MCF 10A (cell line): ENCODE measurements at regions not wholly inside any gene's neighbourhood (a gene's known extent, or its start where the extent isn't known, plus 50 kb on each side); places are given as distances from the start of the nearest gene placed in this dataset.

Experiments used
- BruUV-seq: library from RNA; stranded (reverse); fragments of 400-500 nt; replicated peaks from 2 replicates; lab custom pipeline; 2021; lab: Mats Ljungman, UMichigan
- CTCF ChIA-PET: fragments of 300-600 bp; sonication (Branson Sonifier 250); formaldehyde crosslinking; extraction: SDS; loops from one replicate; lab custom pipeline; 2021; ENCODE audit warnings: antibody characterized with exemption, inconsistent platforms; lab: Yijun Ruan, JAX
- POLR2A ChIA-PET: fragments of 300-600, 350-650 bp; sonication (Branson Sonifier 250); formaldehyde crosslinking; extraction: SDS; loops from one replicate; lab custom pipeline; 2020; ENCODE audit warnings: antibody characterized with exemption, inconsistent platforms; lab: Yijun Ruan, JAX
- DNase-seq: peaks from one replicate; pipeline ENCODE4 v3.0.0-alpha.2; 2018; ENCODE audit not compliant: unreplicated experiment
- H3K27ac Mint-ChIP-seq: one replicate; pipeline ENCODE4 v1.8.0; 2022; ENCODE audit warnings: mild to moderate bottlenecking, low read depth, mixed read lengths; ENCODE audit not compliant: unreplicated experiment
- H3K27me3 Mint-ChIP-seq: one replicate; pipeline ENCODE4 v1.8.0; 2022; ENCODE audit warnings: mixed read lengths; ENCODE audit not compliant: insufficient read depth, unreplicated experiment
- H3K36me3 Mint-ChIP-seq: one replicate; pipeline ENCODE4 v1.8.0; 2022; ENCODE audit warnings: mild to moderate bottlenecking, moderate library complexity, mixed read lengths; ENCODE audit not compliant: insufficient read depth, unreplicated experiment
- H3K4me1 Mint-ChIP-seq: one replicate; pipeline ENCODE4 v1.8.0; 2022; ENCODE audit warnings: mixed read lengths; ENCODE audit not compliant: insufficient read depth, unreplicated experiment
- H3K4me3 Mint-ChIP-seq: one replicate; pipeline ENCODE4 v1.8.0; 2022; ENCODE audit warnings: mild to moderate bottlenecking, moderate library complexity, mixed read lengths; ENCODE audit not compliant: unreplicated experiment
- H3K9me3 Mint-ChIP-seq: one replicate; pipeline ENCODE4 v1.8.0; 2022; ENCODE audit warnings: mixed read lengths; ENCODE audit not compliant: unreplicated experiment
- intact Hi-C: fragments of 100-400 bp; cut with micrococcal nuclease; formaldehyde crosslinking; loops from 2 replicates; pipeline ENCODE4 v1.14.1; 2022
- TF ChIP-seq, protein P1 (sequence below): fragments of 200-600 bp; IDR thresholded peaks from one replicate; pipeline ENCODE4 v1.8.0; 2022; ENCODE audit warnings: antibody characterized with exemption, mild to moderate bottlenecking; ENCODE audit not compliant: unreplicated experiment

- DNase-seq: no peak
- no peaks in the 10 kb centered on the region for H3K27me3 Mint-ChIP-seq
- ChIA-PET CTCF (interaction anchor here (0.6 to 0.7 kb wide), 3 partner anchors 11 to 1856 kb away, joined by 3 read pairs; no protein-coding TSS in a partner anchor), POLR2A (no interaction called here)
- no peaks in the 10 kb centered on the region for H3K4me1 Mint-ChIP-seq
- no TSS peak for BruUV-seq
- H3K27ac Mint-ChIP-seq: no peak overlapping the region
- H3K4me3 Mint-ChIP-seq: no peak overlapping the region
- TF ChIP-seq, protein P1, sequence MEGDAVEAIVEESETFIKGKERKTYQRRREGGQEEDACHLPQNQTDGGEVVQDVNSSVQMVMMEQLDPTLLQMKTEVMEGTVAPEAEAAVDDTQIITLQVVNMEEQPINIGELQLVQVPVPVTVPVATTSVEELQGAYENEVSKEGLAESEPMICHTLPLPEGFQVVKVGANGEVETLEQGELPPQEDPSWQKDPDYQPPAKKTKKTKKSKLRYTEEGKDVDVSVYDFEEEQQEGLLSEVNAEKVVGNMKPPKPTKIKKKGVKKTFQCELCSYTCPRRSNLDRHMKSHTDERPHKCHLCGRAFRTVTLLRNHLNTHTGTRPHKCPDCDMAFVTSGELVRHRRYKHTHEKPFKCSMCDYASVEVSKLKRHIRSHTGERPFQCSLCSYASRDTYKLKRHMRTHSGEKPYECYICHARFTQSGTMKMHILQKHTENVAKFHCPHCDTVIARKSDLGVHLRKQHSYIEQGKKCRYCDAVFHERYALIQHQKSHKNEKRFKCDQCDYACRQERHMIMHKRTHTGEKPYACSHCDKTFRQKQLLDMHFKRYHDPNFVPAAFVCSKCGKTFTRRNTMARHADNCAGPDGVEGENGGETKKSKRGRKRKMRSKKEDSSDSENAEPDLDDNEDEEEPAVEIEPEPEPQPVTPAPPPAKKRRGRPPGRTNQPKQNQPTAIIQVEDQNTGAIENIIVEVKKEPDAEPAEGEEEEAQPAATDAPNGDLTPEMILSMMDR: no peak
- intact Hi-C loops: no loop called here
- H3K9me3 Mint-ChIP-seq: peaks cover 29% of the 10 kb centered on the region
- no peaks in the 10 kb centered on the region for H3K36me3 Mint-ChIP-seq
Observed at GRCh38 chr14:26008290-26008689, 589.5 kb downstream of the NOVA1 start.

- CTCF ChIA-PET: no interaction called here
- intact Hi-C loops: no loop called here
- BruUV-seq: no TSS peak
Observed at GRCh38 chr14:26004342-26004741, 593.5 kb downstream of the NOVA1 start.

DNA sequence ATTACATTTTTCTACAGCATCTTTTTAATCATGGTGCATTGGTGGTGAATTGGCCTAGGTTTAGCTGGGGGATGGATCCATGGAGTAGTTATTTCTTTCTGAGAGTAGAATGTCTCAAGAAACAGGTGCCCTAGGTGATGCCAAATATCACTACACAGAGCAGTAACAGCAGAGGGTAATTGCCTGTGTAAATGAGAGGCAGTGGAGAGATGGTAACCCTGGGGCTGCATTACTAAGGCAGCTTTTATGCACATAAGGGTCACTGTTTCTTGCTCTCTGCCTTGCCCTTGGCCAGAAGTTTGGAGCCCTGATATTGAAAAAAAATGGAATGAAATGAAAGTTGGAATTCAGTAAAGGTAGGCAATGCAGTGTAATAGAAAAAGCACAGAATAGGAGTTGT lies 604.0 kb downstream of the NOVA1 start:
- TF ChIP-seq, protein P1: no peak
- no TSS peak for BruUV-seq
- Mint-ChIP-seq H3K4me3 (no peak overlapping the region), H3K36me3 (no peaks in the 10 kb centered on the region), H3K4me1 (no peaks in the 10 kb centered on the region), H3K9me3 (peaks cover 53% of the 10 kb centered on the region), H3K27ac (no peak overlapping the region), H3K27me3 (no peaks in the 10 kb centered on the region)
- DNase-seq: no peak
- POLR2A ChIA-PET: no interaction called here
- CTCF ChIA-PET: no interaction called here
- intact Hi-C loops: no loop called here

More at GRCh38 chr14:26004342-26004741, 593.5 kb downstream of the NOVA1 start:
- Mint-ChIP-seq H3K36me3 (no peaks in the 10 kb centered on the region), H3K9me3 (peaks cover 15% of the 10 kb centered on the region), H3K27me3 (no peaks in the 10 kb centered on the region), H3K27ac (no peak overlapping the region), H3K4me1 (no peaks in the 10 kb centered on the region), H3K4me3 (no peak overlapping the region)
- TF ChIP-seq, protein P1: no peak
- POLR2A ChIA-PET: no interaction called here
- DNase-seq: no peak

DNA sequence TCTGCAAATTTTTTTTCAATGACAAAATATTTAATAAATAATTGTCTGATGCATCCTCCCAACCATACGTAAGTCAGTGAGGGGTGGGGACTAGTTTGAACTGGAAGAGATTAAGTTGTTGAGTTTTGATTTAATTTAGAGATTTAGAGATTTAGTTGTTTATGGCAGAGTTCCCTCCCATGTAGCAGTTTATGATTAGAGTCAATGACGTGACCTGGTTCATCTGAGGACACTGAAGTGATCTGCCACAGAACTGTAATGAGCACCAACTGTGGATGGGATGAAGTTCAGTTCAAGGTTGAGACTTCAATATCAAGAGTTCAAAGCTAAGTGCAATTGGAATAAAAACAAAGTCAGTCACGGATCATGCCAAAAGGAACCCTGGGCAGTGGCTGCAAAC lies 609.3 kb downstream of the NOVA1 start:
- no TSS peak for BruUV-seq

More for the DNA sequence above, 609.3 kb downstream of the NOVA1 start:
- H3K36me3 Mint-ChIP-seq: no peaks in the 10 kb centered on the region
- no peak overlapping the region for H3K27ac Mint-ChIP-seq
- POLR2A ChIA-PET: no interaction called here
- H3K4me3 Mint-ChIP-seq: no peak overlapping the region
- DNase-seq: no peak
- intact Hi-C loops: no loop called here
- CTCF ChIA-PET: no interaction called here
- peaks cover 39% of the 10 kb centered on the region for H3K9me3 Mint-ChIP-seq
- no peaks in the 10 kb centered on the region for H3K27me3 Mint-ChIP-seq
- no peaks in the 10 kb centered on the region for H3K4me1 Mint-ChIP-seq
- TF ChIP-seq, protein P1: no peak
